ENCODE measurements at regions not wholly inside any gene's neighbourhood (a gene's known extent, or its start where the extent isn't known, plus 50 kb on each side); places are given as distances from the start of the nearest gene placed in this dataset.

DNA sequence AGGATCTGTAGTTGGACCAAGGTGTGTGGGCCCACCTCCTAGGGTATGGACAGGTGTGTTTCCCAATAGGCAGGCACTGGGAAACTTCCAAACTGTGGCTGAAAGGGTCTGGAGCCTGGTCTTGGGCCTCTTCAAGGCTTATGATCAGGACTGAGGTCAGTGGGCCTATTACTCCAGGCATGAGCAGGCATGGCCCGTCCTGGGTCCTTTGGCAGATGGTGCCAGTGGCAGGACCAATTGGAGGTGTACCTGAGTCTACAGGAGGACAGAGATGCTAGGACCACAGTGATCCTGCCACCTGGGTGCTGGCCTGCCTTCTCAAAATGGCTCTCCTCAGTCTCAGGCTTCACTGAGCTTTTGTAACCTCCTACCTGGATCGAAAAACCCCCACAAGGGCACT is 95.4 kb downstream of the RAB18 start:
- DNase-seq (ENCODE audit: low read depth in 2 of 2), result no peak

DNA sequence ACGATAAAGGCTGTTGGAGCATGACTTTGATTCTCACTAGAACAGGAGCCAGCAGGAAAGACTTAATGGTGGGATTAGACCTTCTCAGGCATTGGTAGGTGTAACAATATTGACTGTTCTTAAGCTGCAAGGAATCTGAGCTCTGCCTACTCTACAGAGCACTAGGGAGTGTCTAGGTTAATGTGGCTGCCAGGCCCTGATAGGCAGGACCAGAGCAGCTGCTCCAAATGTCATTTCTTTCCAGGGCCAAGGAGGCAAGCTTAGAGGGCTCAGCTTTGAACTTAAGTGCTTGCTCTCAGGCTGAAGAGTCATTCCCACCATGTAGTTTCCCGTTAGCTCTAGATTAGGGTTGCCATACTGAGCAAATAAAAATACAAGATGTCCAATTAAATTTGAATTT is 96.8 kb downstream of the RAB18 start:
- no peak for DNase-seq (ENCODE audit: low read depth in 2 of 2)

DNA sequence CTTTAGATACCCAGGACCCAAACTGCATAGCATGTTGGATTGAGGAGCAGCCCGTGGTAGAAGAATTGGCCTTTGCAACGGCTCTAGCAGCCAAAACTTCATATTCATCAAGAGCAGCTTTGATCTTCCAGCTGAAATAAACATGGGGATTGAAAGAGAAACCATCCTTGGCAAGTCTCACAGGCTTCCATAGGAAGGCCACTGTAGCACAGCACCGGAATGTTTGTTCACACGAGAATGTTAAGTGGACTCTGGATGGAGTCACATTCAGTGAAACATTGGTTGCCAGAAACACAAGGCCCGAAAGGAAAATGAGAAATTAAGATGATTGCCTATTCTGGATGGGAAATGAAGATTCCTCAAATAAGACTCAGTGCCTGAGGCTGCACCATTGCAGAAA is 97.4 kb downstream of the RAB18 start:
- DNase-seq (ENCODE audit: low read depth in 2 of 2), result no peak

- no peak for DNase-seq (ENCODE audit: low read depth in 2 of 2)
Observed at GRCh38 chr10:27601946-27602538, 97.9 kb downstream of the RAB18 start.

DNA sequence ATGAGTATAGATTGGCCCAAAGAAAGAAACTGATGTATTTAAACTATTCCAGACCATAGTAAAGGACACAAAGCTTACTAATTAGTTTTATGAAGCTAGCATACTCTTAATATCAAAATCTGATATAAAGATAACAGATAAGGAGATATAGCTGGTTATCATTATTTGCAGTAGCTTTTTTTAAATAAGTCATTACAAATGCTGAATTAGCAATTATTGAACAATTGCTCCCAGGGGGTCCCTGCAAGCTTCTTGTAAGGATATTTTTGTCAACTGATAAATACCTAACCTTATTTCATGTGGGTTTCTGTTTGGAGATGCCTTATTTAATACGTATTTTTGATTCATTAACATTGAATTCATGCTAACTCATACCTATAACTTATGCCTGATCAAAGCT is 99.0 kb downstream of the RAB18 start:
- DNase-seq (ENCODE audit: low read depth in 2 of 2), result no peak

GRCh38 chr10:27605318-27605717 is 101.2 kb downstream of the RAB18 start:
- no peak for DNase-seq (ENCODE audit: low read depth in 2 of 2)

GRCh38 chr10:27607591-27607990 is 103.5 kb downstream of the RAB18 start:
- DNase-seq (ENCODE audit: low read depth in 2 of 2), result no peak

DNA sequence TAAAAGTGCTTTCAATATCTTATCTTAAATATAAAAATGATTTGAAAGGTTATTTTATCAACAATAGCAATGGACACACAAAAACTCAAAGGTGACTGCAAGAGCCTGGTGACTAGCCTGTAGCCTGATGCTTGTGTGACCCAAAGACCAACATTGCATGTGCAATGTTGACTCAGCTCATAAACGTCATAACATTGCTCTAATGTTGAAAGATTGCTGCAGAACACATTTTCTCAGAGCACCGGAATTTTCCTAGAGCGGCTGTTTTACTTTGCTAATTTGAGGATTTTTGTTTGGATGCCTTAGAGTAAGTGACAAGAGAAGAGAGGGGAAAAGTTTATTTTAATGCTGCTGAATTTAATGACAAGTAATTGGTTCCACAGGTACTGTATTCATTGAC is 107.1 kb downstream of the RAB18 start:
- peak; percentile 57 to 62 for DNase-seq (ENCODE audit: low read depth in 2 of 2)

DNA sequence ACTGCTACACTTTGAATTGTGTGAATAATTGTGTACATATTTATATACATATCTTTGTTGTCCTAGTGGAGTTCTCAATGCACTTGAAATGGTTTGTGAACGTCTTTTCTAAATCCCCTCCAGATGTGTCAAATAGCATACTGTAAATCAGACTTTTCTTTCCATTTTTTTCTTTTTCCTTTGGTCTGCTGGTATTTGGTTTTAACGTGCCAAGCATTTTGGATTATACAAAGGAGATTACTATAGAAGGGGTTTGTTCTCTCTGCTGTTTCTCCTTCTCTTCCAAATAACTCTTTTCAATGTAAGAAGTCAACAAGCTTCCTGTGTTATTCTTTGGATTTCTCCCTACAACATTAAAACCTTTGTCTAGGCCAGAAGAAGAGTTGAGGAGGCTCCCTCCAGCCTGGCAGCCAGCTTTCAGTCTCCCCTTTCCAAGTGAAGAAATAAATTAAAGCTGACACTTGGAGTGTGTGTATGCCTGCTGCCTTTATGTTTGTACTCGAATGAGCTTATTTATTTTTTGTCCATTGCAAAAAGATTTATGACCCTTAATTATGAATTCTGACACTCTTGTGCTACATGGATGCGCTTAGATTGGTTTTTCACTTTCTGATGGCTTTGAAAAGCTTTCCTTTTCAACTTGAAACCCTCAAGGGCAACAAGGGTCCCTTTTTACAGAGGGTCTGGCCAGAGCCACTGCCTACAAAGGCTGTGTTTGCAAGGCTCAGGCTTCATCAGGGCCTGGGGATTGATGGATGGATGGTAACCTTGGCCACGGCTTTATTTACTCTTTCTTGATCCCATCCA is 107.8 kb downstream of the RAB18 start:
- peak in 1 of 2 experiments; percentile 39 for DNase-seq (ENCODE audit: low read depth in 2 of 2)

DNA sequence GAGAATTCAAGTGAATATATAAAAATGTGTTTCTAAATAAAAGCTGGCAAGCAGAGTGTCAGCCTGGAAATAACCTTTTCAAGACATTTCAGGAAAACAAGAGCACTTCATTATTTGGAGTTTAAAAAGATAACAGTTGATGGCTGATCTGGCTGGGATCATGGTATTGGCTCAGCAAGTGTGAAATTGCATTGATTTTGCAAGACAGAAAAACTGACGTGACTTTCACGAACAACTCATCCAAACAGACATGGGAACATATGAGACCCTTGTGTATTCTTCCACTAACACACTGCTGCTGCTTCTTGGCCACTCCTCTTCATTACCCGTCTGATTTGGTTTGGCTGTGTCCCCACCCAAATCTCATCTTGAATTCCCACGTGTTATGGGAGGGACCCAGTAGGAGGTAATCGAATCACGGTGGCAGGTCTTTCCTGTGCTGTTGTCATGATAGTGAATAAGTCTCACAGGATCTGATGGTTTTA is 108.5 kb downstream of the RAB18 start:
- no peak for DNase-seq (ENCODE audit: low read depth in 2 of 2)

DNA sequence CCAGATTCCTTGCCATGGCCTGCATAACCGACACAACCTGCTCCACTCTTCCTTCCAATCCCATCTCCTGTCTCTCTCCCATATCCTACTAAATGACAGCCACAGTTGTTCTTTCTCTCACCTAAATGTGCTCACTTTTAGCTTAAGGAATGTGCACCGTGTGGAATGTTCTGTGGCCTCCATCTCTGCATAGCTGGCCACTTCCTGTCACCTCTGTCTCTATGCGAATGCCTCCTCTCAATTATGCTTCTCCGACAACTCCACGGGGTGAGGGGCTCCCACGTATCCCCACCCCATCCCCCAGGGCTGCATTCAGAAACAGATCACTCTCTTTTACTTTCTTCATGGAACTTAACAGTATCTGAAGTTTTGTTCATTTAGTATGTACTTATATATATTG is 110.7 kb downstream of the RAB18 start:
- DNase-seq (ENCODE audit: low read depth in 2 of 2), result no peak

GRCh38 chr10:27618036-27618615 is 114.0 kb downstream of the RAB18 start:
- DNase-seq (ENCODE audit: low read depth in 2 of 2), result no peak

- DNase-seq (ENCODE audit: low read depth in 2 of 2), result peak; percentile 51 to 58
Observed at GRCh38 chr10:27618906-27619305, 114.8 kb downstream of the RAB18 start.

DNA sequence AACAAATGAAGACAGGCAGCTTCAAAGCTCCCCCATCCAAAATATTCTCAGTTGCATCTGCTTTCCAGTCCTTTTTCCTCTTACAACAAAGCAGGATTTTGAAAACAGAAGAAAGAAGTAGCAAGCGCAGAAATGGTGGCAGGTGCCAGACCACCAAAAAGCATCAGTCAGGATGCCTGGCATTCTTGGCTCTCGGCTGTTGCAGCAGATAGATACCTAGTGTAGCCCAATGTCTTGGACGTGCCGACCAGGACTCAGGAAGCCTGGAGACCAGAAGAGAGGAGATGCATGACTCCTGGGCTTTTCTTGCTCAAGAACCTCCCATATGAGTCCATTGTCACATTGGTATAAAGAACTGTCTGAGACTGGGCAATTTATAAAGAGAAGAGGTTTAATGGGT is 115.2 kb downstream of the RAB18 start:
- no peak for DNase-seq (ENCODE audit: low read depth in 2 of 2)

DNA sequence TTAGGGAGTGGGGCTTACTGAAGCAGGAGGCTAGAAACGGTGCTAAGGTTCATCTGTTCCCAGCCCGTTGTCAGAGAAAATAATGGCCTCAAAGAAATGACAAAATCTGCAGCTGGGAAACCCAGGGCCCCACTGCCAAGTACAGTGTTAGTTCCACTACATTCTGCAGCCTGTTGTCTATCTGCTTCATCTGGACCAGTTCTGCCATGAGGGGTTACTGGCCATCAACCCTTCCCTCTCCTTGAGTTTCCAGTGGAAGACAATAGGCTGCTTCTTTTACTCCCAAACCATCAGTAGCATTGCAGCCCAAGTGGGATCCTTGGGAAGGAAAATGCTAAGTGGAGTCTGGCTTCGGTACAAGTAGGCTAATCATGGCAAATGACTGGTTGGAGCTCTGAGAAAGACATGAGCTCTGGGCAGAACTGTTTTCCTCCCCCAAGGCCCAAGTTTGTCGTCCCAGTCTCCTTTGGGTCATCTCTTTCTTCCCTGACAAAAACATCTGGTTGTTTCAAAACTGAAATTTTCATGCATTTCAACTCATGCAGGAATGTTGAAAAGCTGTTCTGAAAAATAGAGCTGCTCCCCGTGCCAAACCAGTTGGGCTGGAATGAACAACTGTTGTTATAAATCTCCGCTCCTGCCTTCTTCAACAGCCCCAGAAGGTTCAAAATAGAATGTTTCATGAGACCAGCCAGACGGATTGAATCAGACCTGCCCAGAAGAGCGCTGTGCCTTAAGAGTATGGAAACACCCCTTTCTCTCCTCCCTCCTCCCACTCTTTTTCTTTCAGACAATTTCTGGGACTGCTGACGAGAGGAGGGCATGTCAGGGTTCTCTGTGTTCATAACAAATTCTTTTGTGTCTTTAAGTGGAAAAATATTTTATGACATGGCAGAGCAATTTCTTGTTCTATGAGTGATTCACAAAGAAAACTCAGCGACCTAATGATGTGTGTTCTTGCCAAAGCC is 116.6 kb downstream of the RAB18 start:
- peak; percentile 96 to 97 for DNase-seq (ENCODE audit: low read depth in 2 of 2)

GRCh38 chr10:27621461-27621860 is 117.4 kb downstream of the RAB18 start:
- DNase-seq (ENCODE audit: low read depth in 2 of 2), result peak; percentile 71 to 73

DNA sequence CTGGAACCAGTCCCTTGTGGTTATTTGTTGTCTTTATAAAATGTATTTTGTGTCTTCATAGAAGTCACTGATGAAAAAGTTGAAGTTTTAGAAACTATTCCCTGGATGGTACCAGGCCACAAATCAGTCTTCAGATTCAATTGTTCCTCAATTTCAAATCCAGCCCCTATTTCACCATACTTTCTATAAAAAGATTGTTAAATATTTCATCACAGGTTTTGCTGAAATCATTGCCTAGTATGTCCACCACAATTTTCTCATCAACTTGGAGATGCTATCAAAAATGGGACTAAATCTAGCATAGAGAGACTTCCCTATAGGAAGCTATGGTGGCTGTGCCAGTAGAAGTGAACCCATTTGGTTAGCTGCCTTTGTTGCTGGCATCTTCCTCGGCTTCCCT is 118.5 kb downstream of the RAB18 start:
- DNase-seq (ENCODE audit: low read depth in 2 of 2), result no peak
